Spleen (tissue), 7 donors: ENCODE measurements at regions not wholly inside any gene's neighbourhood (a gene's known extent, or its start where the extent isn't known, plus 50 kb on each side); places are given as distances from the start of the nearest gene placed in this dataset.

Experiments used
- CTCF ChIP-seq, 11 experiments: fragments of 200-600 bp in 7 of 11; fragments of 450-650 bp in 4 of 11; sonication (generic) in 4 of 11; IDR thresholded peaks in 8 of 11; conservative IDR thresholded peaks in 3 of 11; 1 replicate in 7 of 11; 2 replicates in 4 of 11; pipeline versions ENCODE4 v1.4.0 to v1.8.0; 2016 to 2021; ENCODE audit warnings: antibody characterized with exemption in 11 of 11, inconsistent platforms in 4 of 11, mild to moderate bottlenecking in 1 of 11
- POLR2A ChIP-seq, 3 donors: fragments of 450-650 bp; IDR thresholded peaks; one replicate each; pipeline ENCODE4 v1.5.1; 2017; ENCODE audit warnings: antibody characterized with exemption in 3 of 3, mild to moderate bottlenecking in 1 of 3
- donor health status: DM: no; HTN: no; CAD: no; lungs with moderate emphysema.
- donor health status: DM: no; HTN: no; CAD: no.
- donor health status: DM: no; HTN: no; CAD: no.

GRCh38 chr14:28344381-28344780, 422.2 kb upstream of the FOXG1 start:
- TF ChIP-seq CTCF (IDR thresholded peaks at IDR 0.05 in 8 of 11, conservative IDR thresholded peaks at IDR 0.05 in 3 of 11): no peak
- no peak for TF ChIP-seq POLR2A (IDR thresholded peaks at IDR 0.05)
